NT2/D1 (cell line): ENCODE measurements at regions not wholly inside any gene's neighbourhood (a gene's known extent, or its start where the extent isn't known, plus 50 kb on each side); places are given as distances from the start of the nearest gene placed in this dataset.

Source experiments
- YY1 ChIP-seq: IDR thresholded peaks from 2 replicates; pipeline ENCODE4 v1.6.1; 2011; ENCODE audit not compliant: insufficient read length, insufficient read depth
- ZNF274 ChIP-seq: IDR thresholded peaks from 2 replicates; pipeline ENCODE4 v1.6.1; 2011; ENCODE audit warnings: mild to moderate bottlenecking, low read depth, low read length

DNA sequence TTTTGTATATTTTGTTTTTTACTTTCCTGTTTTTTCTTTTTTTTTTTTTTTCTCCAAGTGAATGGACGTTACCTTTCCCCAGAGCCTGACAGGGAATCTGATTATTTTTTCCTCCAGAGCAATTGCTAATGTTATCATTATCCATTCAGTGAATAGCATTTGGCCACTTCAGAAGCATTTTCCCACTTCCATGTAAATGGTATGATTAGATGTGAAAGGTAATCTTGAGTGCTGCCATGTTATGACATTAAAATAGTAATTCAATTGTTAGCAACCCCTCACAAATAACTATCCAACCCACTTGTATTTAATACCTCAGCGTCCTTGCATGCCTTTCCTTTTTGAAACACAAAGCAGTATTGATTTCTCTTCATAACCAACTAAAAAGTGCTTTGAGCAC is 1243.8 kb downstream of the CDH8 start:
- TF ChIP-seq ZNF274 (no peak), YY1 (no peak)
